Subcutaneous abdominal adipose tissue (tissue), 5 donors: ENCODE measurements at regions not wholly inside any gene's neighbourhood (a gene's known extent, or its start where the extent isn't known, plus 50 kb on each side); places are given as distances from the start of the nearest gene placed in this dataset.

ENCODE experiments used
- H3K27ac ChIP-seq: one replicate; pipeline ENCODE4 v1.7.0; 2013; ENCODE audit warnings: low read depth, mild to moderate bottlenecking, inconsistent platforms, low read length, moderate library complexity
- H3K27me3 ChIP-seq, 5 donors: one replicate each; pipeline ENCODE4 v1.7.0; 2013; ENCODE audit warnings: low read length in 5 of 5, inconsistent platforms in 1 of 5; ENCODE audit not compliant: control insufficient read depth in 5 of 5, insufficient read depth in 4 of 5
- H3K36me3 ChIP-seq, 5 donors: one replicate each; pipeline ENCODE4 v1.7.0; 2013; ENCODE audit warnings: low read length in 5 of 5; ENCODE audit not compliant: control insufficient read depth in 5 of 5, insufficient read depth in 5 of 5
- H3K4me1 ChIP-seq, 5 donors: one replicate each; pipeline ENCODE4 v1.7.0; 2013; ENCODE audit warnings: low read length in 5 of 5, mild to moderate bottlenecking in 3 of 5, moderate library complexity in 1 of 5; ENCODE audit not compliant: control insufficient read depth in 5 of 5, insufficient read depth in 5 of 5
- H3K4me3 ChIP-seq, 5 donors: one replicate each; pipeline ENCODE4 v1.7.0; 2013; ENCODE audit warnings: low read length in 5 of 5, low read depth in 1 of 5
- H3K9ac ChIP-seq, 5 donors: one replicate each; pipeline ENCODE4 v1.7.0; 2013; ENCODE audit warnings: low read length in 5 of 5, mild to moderate bottlenecking in 4 of 5, moderate library complexity in 3 of 5
- H3K9me3 ChIP-seq, 5 donors: one replicate each; pipeline ENCODE4 v1.7.0; 2013; ENCODE audit warnings: low read length in 5 of 5; ENCODE audit not compliant: control insufficient read depth in 5 of 5
- donor health status: healthy.
- donor health status: healthy.
- donor health status: healthy.
- donor health status: healthy.
- donor health status: healthy.

- no peak overlapping the region for H3K9ac ChIP-seq
- H3K4me3 ChIP-seq = no peak overlapping the region
These were observed 59.6 kb downstream of the OLIG3 start for GRCh38 chr6:137434640-137435039.

GRCh38 chr6:137432054-137432611 is 62.1 kb downstream of the OLIG3 start:
- Histone ChIP-seq H3K4me3 (no peak overlapping the region), H3K36me3 (no peaks in the 10 kb centered on the region), H3K9me3 (no peaks in the 10 kb centered on the region), H3K9ac (no peak overlapping the region), H3K4me1 (no peaks in the 10 kb centered on the region), H3K27me3 (no peaks in the 10 kb centered on the region), H3K27ac (no peak overlapping the region)

More at GRCh38 chr6:137434640-137435039, 59.6 kb downstream of the OLIG3 start:
- no peak overlapping the region for H3K27ac ChIP-seq
- no peaks in the 10 kb centered on the region for H3K4me1 ChIP-seq
- no peaks in the 10 kb centered on the region for H3K27me3 ChIP-seq
- H3K36me3 ChIP-seq = no peaks in the 10 kb centered on the region
- peaks cover 0 to 4% (median 0%) of the 10 kb centered on the region in 5 donors for H3K9me3 ChIP-seq

GRCh38 chr6:137430954-137431353 is 63.2 kb downstream of the OLIG3 start:
- Histone ChIP-seq H3K27me3 (no peaks in the 10 kb centered on the region), H3K9ac (no peak overlapping the region), H3K4me1 (no peaks in the 10 kb centered on the region), H3K27ac (no peak overlapping the region), H3K9me3 (no peaks in the 10 kb centered on the region), H3K4me3 (no peak overlapping the region), H3K36me3 (no peaks in the 10 kb centered on the region)

GRCh38 chr6:137427656-137428290 is 66.4 kb downstream of the OLIG3 start:
- Histone ChIP-seq H3K4me3 (no peak overlapping the region), H3K9ac (no peak overlapping the region), H3K27me3 (no peaks in the 10 kb centered on the region), H3K9me3 (no peaks in the 10 kb centered on the region), H3K36me3 (no peaks in the 10 kb centered on the region), H3K4me1 (no peaks in the 10 kb centered on the region), H3K27ac (no peak overlapping the region)

- no peaks in the 10 kb centered on the region for H3K9me3 ChIP-seq
- H3K27me3 ChIP-seq = no peaks in the 10 kb centered on the region
- no peak overlapping the region for H3K27ac ChIP-seq
- H3K4me3 ChIP-seq = no peak overlapping the region
- H3K4me1 ChIP-seq = no peaks in the 10 kb centered on the region
- no peak overlapping the region for H3K9ac ChIP-seq
- H3K36me3 ChIP-seq = no peaks in the 10 kb centered on the region
These were observed 68.0 kb downstream of the OLIG3 start for GRCh38 chr6:137426007-137426689.

- no peaks in the 10 kb centered on the region for H3K4me1 ChIP-seq
- no peaks in the 10 kb centered on the region for H3K36me3 ChIP-seq
- H3K9ac ChIP-seq = no peak overlapping the region
- H3K9me3 ChIP-seq = no peaks in the 10 kb centered on the region
- no peak overlapping the region for H3K27ac ChIP-seq
- H3K27me3 ChIP-seq = no peaks in the 10 kb centered on the region
- no peak overlapping the region for H3K4me3 ChIP-seq
These were observed 69.9 kb downstream of the OLIG3 start for GRCh38 chr6:137424251-137424650.

- Histone ChIP-seq H3K4me1 (no peaks in the 10 kb centered on the region), H3K9ac (no peak overlapping the region), H3K27me3 (no peaks in the 10 kb centered on the region)
These were observed 70.6 kb downstream of the OLIG3 start for GRCh38 chr6:137423451-137424168.

GRCh38 chr6:137417396-137417795 is 76.8 kb downstream of the OLIG3 start:
- peaks cover 0 to 12% (median 6%) of the 10 kb centered on the region in 5 donors for H3K4me1 ChIP-seq
- H3K9ac ChIP-seq = no peak overlapping the region
- no peak overlapping the region for H3K4me3 ChIP-seq
- no peaks in the 10 kb centered on the region for H3K9me3 ChIP-seq
- H3K27me3 ChIP-seq = no peaks in the 10 kb centered on the region
- H3K36me3 ChIP-seq = no peaks in the 10 kb centered on the region
- H3K27ac ChIP-seq = no peak overlapping the region

More at GRCh38 chr6:137423451-137424168, 70.6 kb downstream of the OLIG3 start:
- no peak overlapping the region for H3K4me3 ChIP-seq
- no peaks in the 10 kb centered on the region for H3K9me3 ChIP-seq
- H3K27ac ChIP-seq = no peak overlapping the region
- H3K36me3 ChIP-seq = no peaks in the 10 kb centered on the region

GRCh38 chr6:137416376-137417109 is 77.7 kb downstream of the OLIG3 start:
- Histone ChIP-seq H3K27me3 (no peaks in the 10 kb centered on the region), H3K9ac (no peak overlapping the region), H3K9me3 (no peaks in the 10 kb centered on the region), H3K4me3 (no peak overlapping the region), H3K27ac (no peak overlapping the region), H3K36me3 (no peaks in the 10 kb centered on the region), H3K4me1 (peaks cover 0 to 12% (median 6%) of the 10 kb centered on the region in 5 donors)
